Lung (tissue), 11 donors: ENCODE measurements at regions not wholly inside any gene's neighbourhood (a gene's known extent, or its start where the extent isn't known, plus 50 kb on each side); places are given as distances from the start of the nearest gene placed in this dataset.
"Not testable (repeated sequence)": the region's sequence is repeated elsewhere in the genome, so short reads cannot be mapped to it uniquely, and the experiment has no call there.

Experiments
- ATAC-seq: fragments of 200-7000 bp; cut with Tn5 transposase; one replicate; pipeline ENCODE4 v1.9.1; 2020; ENCODE audit warnings: moderate number of reproducible peaks; ENCODE audit not compliant: insufficient read depth, low FRiP score
- DNase-seq, 3 donors: peaks; one replicate each; pipeline ENCODE4 v3.0.0-alpha.2; 2013 to 2017
- H3K27ac ChIP-seq, 2 donors: one replicate each; pipeline ENCODE4 v1.5.1; 2013; ENCODE audit warnings: mild to moderate bottlenecking in 2 of 2, moderate library complexity in 2 of 2, control low read depth in 1 of 2, inconsistent platforms in 1 of 2, low read depth in 1 of 2, low read length in 1 of 2
- H3K27me3 ChIP-seq, 3 donors: one replicate each; pipeline ENCODE4 v1.5.1; 2013; ENCODE audit warnings: low read length in 2 of 3; ENCODE audit not compliant: control insufficient read depth in 3 of 3, insufficient read depth in 3 of 3
- H3K36me3 ChIP-seq, 4 donors: one replicate each; pipeline ENCODE4 v1.5.1; 2013; ENCODE audit warnings: low read length in 4 of 4, mild to moderate bottlenecking in 1 of 4, moderate library complexity in 1 of 4; ENCODE audit not compliant: control insufficient read depth in 4 of 4, insufficient read depth in 4 of 4
- H3K4me1 ChIP-seq, 5 donors: one replicate each; pipeline ENCODE4 v1.5.1; 2013; ENCODE audit warnings: low read length in 5 of 5, mild to moderate bottlenecking in 2 of 5, moderate library complexity in 1 of 5; ENCODE audit not compliant: control insufficient read depth in 5 of 5, insufficient read depth in 5 of 5
- H3K4me3 ChIP-seq: one replicate; pipeline ENCODE4 v1.5.1; 2013; ENCODE audit warnings: mild to moderate bottlenecking, control low read depth, moderate library complexity
- H3K9ac ChIP-seq, 2 donors: one replicate each; pipeline ENCODE4 v1.5.1; 2013; ENCODE audit warnings: low read length in 2 of 2, control low read depth in 1 of 2; ENCODE audit not compliant: insufficient read depth in 1 of 2
- H3K9me3 ChIP-seq, 4 donors: one replicate each; pipeline ENCODE4 v1.5.1; 2013; ENCODE audit warnings: low read length in 3 of 4, mild to moderate bottlenecking in 1 of 4, moderate library complexity in 1 of 4; ENCODE audit not compliant: control insufficient read depth in 4 of 4, insufficient read depth in 3 of 4
- CTCF ChIP-seq: IDR thresholded peaks from 2 replicates; pipeline ENCODE4 v1.5.1; 2012; ENCODE audit warnings: mild to moderate bottlenecking; ENCODE audit errors: control extremely low read depth, extremely low read depth
- WGBS, 2 donors: extraction: QIAGEN DNeasy Blood & Tissue Kit; methylation state at CpG; one replicate each; pipeline ENCODE4 v1.1.7; 2013; 5-methylcytosine and 5-hydroxymethylcytosine counted together
- donor health status: control.
- donor health status: control.
- donor health status: Bipolar disorder and iron deficiency.
- donor health status: healthy.
- donor health status: DM: yes; HTN: yes; CAD: no.

- Histone ChIP-seq H3K4me3 (no peak overlapping the region), H3K36me3 (no peaks in the 10 kb centered on the region), H3K4me1 (peaks cover 0 to 2% (median 0%) of the 10 kb centered on the region in 5 donors), H3K27me3 (no peaks in the 10 kb centered on the region), H3K27ac (no peak overlapping the region), H3K9me3 (peaks cover 0 to 20% (median 9%) of the 10 kb centered on the region in 4 donors), H3K9ac (no peak overlapping the region)
- no peak for ATAC-seq
- no peak for TF ChIP-seq CTCF
- no peak for DNase-seq
These were observed 160.6 kb upstream of the ATP5MC3 start for GRCh38 chr2:175342085-175342484.

GRCh38 chr2:175330195-175330594, 148.7 kb upstream of the ATP5MC3 start:
- WGBS, 2 donors = 77 to 85% methylated on average over 3 of the region's 3 CpGs
- DNase-seq (no peak), ATAC-seq (no peak)
- Histone ChIP-seq H3K36me3 (no peaks in the 10 kb centered on the region), H3K4me1 (peaks cover 0 to 5% (median 0%) of the 10 kb centered on the region in 5 donors), H3K4me3 (no peak overlapping the region), H3K9ac (no peak overlapping the region), H3K27ac (no peak overlapping the region), H3K9me3 (peaks cover 0 to 6% (median 3%) of the 10 kb centered on the region in 4 donors), H3K27me3 (no peaks in the 10 kb centered on the region)
- no peak for TF ChIP-seq CTCF

GRCh38 chr2:175326801-175327200, 145.3 kb upstream of the ATP5MC3 start:
- TF ChIP-seq CTCF = no peak
- peak; percentile 23 to 91 (median 87) for DNase-seq

GRCh38 chr2:175326164-175326563, 144.7 kb upstream of the ATP5MC3 start:
- ATAC-seq, H3K27ac ChIP-seq, DNase-seq, H3K9ac ChIP-seq, H3K9me3 ChIP-seq, H3K36me3 ChIP-seq, H3K4me1 ChIP-seq, H3K27me3 ChIP-seq, H3K4me3 ChIP-seq: not testable (repeated sequence)
- 87 to 97% methylated on average over 2 of the region's 2 CpGs for WGBS, 2 donors

More at GRCh38 chr2:175326801-175327200, 145.3 kb upstream of the ATP5MC3 start:
- ATAC-seq = no peak
- no peaks in the 10 kb centered on the region for H3K36me3 ChIP-seq
- H3K4me3 ChIP-seq = no peak overlapping the region
- peaks cover 0 to 6% (median 3%) of the 10 kb centered on the region in 4 donors for H3K9me3 ChIP-seq
- H3K27ac ChIP-seq = no peak overlapping the region
- WGBS, 2 donors = 53 to 72% methylated on average over 3 of the region's 3 CpGs
- no peaks in the 10 kb centered on the region for H3K27me3 ChIP-seq
- H3K4me1 ChIP-seq = peaks cover 0 to 5% (median 0%) of the 10 kb centered on the region in 5 donors
- H3K9ac ChIP-seq = no peak overlapping the region
